ENCODE measurements at regions not wholly inside any gene's neighbourhood (a gene's known extent, or its start where the extent isn't known, plus 50 kb on each side); places are given as distances from the start of the nearest gene placed in this dataset.
"Not testable (repeated sequence)": the region's sequence is repeated elsewhere in the genome, so short reads cannot be mapped to it uniquely, and the experiment has no call there.

GRCh38 chr21:33140288-33140687 is 70.3 kb downstream of the OLIG1 start:
- no peak for TF ChIP-seq CTCF (IDR thresholded peaks at IDR 0.05; ENCODE audit: low read depth, low read length)
- CTCF ChIA-PET = no interaction called here

GRCh38 chr21:33146467-33146866 is 76.5 kb downstream of the OLIG1 start:
- POLR2A ChIA-PET = no interaction called here
- no peak overlapping the region for H3K4me3 ChIP-seq (ENCODE audit: low read depth, low read length)
- H3K27ac ChIP-seq (ENCODE audit: low read depth, low read length) = no peak overlapping the region
- peaks cover 28% of the 10 kb centered on the region for H3K27me3 ChIP-seq (ENCODE audit: control insufficient read depth, insufficient read depth, low read length)
- CTCF ChIA-PET = interaction anchor here (1.8 kb wide), 1 partner anchor 19 kb away, joined by 5 read pairs; no protein-coding TSS in a partner anchor
- TF ChIP-seq CTCF (IDR thresholded peaks at IDR 0.05; ENCODE audit: low read depth, low read length) = no peak
- no peaks in the 10 kb centered on the region for H3K9me3 ChIP-seq (ENCODE audit: control insufficient read depth, insufficient read depth, low read length)
- DNase-seq (ENCODE audit: low read depth, low spot score) = no peak

More at GRCh38 chr21:33140288-33140687, 70.3 kb downstream of the OLIG1 start:
- Histone ChIP-seq H3K4me3 (ENCODE audit: low read depth, low read length) (no peak overlapping the region), H3K9me3 (ENCODE audit: control insufficient read depth, insufficient read depth, low read length) (no peaks in the 10 kb centered on the region), H3K27ac (ENCODE audit: low read depth, low read length) (no peak overlapping the region), H3K27me3 (ENCODE audit: control insufficient read depth, insufficient read depth, low read length) (peaks cover 13% of the 10 kb centered on the region)
- no peak for DNase-seq (ENCODE audit: low read depth, low spot score)
- POLR2A ChIA-PET = no interaction called here

- DNase-seq (ENCODE audit: low read depth, low spot score) = no peak
- Histone ChIP-seq H3K9me3 (ENCODE audit: control insufficient read depth, insufficient read depth, low read length) (no peaks in the 10 kb centered on the region), H3K27me3 (ENCODE audit: control insufficient read depth, insufficient read depth, low read length) (peaks cover 40% of the 10 kb centered on the region), H3K4me3 (ENCODE audit: low read depth, low read length) (no peak overlapping the region), H3K27ac (ENCODE audit: low read depth, low read length) (no peak overlapping the region)
- ChIA-PET POLR2A (no interaction called here), CTCF (no interaction called here)
- no peak for TF ChIP-seq CTCF (IDR thresholded peaks at IDR 0.05; ENCODE audit: low read depth, low read length)
Observed at GRCh38 chr21:33149181-33149580, 79.2 kb downstream of the OLIG1 start.

- POLR2A ChIA-PET; H3K4me3 ChIP-seq (ENCODE audit: low read depth, low read length); H3K9me3 ChIP-seq (ENCODE audit: control insufficient read depth, insufficient read depth, low read length); DNase-seq (ENCODE audit: low read depth, low spot score); CTCF ChIA-PET; H3K27ac ChIP-seq (ENCODE audit: low read depth, low read length): not testable (repeated sequence)
- H3K27me3 ChIP-seq (ENCODE audit: control insufficient read depth, insufficient read depth, low read length) = peaks cover 40% of the 10 kb centered on the region
Observed at GRCh38 chr21:33150968-33151367, 78.8 kb upstream of the IFNAR2 start.

GRCh38 chr21:33151941-33152731 is 77.6 kb upstream of the IFNAR2 start:
- POLR2A ChIA-PET = no interaction called here
- DNase-seq (ENCODE audit: low read depth, low spot score) = no peak
- Histone ChIP-seq H3K27me3 (ENCODE audit: control insufficient read depth, insufficient read depth, low read length) (peaks cover 30% of the 10 kb centered on the region), H3K4me3 (ENCODE audit: low read depth, low read length) (no peak overlapping the region), H3K27ac (ENCODE audit: low read depth, low read length) (no peak overlapping the region), H3K9me3 (ENCODE audit: control insufficient read depth, insufficient read depth, low read length) (no peaks in the 10 kb centered on the region)
- CTCF ChIA-PET = interaction anchor here (1.5 kb wide), 1 partner anchor 24 kb away, joined by 3 read pairs; no protein-coding TSS in a partner anchor
- no peak for TF ChIP-seq CTCF (IDR thresholded peaks at IDR 0.05; ENCODE audit: low read depth, low read length)

Measured in AG04450 (cell line).